PC-3 (cell line): ENCODE measurements at regions not wholly inside any gene's neighbourhood (a gene's known extent, or its start where the extent isn't known, plus 50 kb on each side); places are given as distances from the start of the nearest gene placed in this dataset.
"Not testable (repeated sequence)": the region's sequence is repeated elsewhere in the genome, so short reads cannot be mapped to it uniquely, and the experiment has no call there.

Source experiments
- EZH2 ChIP-seq: fragments of 300-600 bp; sonication (generic); IDR thresholded peaks from one replicate; pipeline ENCODE4 v1.6.1; 2017; ENCODE audit warnings: antibody characterized with exemption, mild to moderate bottlenecking, low read length; ENCODE audit not compliant: unreplicated experiment
- TF ChIP-seq, protein P1 (sequence below): fragments of 300-600 bp; sonication (generic); conservative IDR thresholded peaks from 2 replicates; pipeline ENCODE4 v1.5.1; 2017; ENCODE audit warnings: antibody characterized with exemption, low read depth, mild to moderate bottlenecking, low read length

DNA sequence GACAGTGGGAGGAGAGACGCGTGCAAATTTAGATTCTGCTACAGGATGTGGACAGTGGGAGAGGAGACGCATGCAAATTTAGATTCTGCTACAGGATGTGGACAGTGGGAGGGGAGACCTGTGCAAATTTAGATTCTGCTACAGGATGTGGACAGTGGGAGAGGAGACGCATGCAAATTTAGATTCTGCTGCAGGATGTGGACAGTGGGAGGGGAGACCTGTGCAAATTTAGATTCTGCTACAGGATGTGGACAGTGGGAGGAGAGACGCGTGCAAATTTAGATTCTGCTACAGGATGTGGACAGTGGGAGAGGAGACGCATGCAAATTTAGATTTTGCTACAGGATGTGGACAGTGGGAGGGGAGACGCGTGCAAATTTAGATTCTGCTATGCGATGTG is 143.1 kb downstream of the LMLN start:
- TF ChIP-seq EZH2, result not testable (repeated sequence)
- TF ChIP-seq, protein P1, sequence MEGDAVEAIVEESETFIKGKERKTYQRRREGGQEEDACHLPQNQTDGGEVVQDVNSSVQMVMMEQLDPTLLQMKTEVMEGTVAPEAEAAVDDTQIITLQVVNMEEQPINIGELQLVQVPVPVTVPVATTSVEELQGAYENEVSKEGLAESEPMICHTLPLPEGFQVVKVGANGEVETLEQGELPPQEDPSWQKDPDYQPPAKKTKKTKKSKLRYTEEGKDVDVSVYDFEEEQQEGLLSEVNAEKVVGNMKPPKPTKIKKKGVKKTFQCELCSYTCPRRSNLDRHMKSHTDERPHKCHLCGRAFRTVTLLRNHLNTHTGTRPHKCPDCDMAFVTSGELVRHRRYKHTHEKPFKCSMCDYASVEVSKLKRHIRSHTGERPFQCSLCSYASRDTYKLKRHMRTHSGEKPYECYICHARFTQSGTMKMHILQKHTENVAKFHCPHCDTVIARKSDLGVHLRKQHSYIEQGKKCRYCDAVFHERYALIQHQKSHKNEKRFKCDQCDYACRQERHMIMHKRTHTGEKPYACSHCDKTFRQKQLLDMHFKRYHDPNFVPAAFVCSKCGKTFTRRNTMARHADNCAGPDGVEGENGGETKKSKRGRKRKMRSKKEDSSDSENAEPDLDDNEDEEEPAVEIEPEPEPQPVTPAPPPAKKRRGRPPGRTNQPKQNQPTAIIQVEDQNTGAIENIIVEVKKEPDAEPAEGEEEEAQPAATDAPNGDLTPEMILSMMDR, result not testable (repeated sequence)
